NT2/D1 (cell line): ENCODE measurements at regions not wholly inside any gene's neighbourhood (a gene's known extent, or its start where the extent isn't known, plus 50 kb on each side); places are given as distances from the start of the nearest gene placed in this dataset.

Experiments used
- DNase-seq: peaks from one replicate; pipeline ENCODE4 v3.0.0-alpha.2; 2011; ENCODE audit warnings: low read depth, low spot score
- H3K27me3 ChIP-seq: 2 replicates; pipeline ENCODE4 v1.6.0; 2011; ENCODE audit warnings: mild to moderate bottlenecking; ENCODE audit not compliant: insufficient read length, insufficient read depth
- H3K36me3 ChIP-seq: 2 replicates; pipeline ENCODE4 v1.6.1; 2011; ENCODE audit warnings: mild to moderate bottlenecking, low read length, mixed read lengths; ENCODE audit not compliant: insufficient read depth, insufficient read length
- H3K4me1 ChIP-seq: 2 replicates; pipeline ENCODE4 v1.5.1; 2011; ENCODE audit not compliant: insufficient read depth, insufficient read length
- H3K4me3 ChIP-seq: 2 replicates; pipeline ENCODE4 v1.5.1; 2011; ENCODE audit warnings: low read depth; ENCODE audit not compliant: insufficient read length
- H3K9ac ChIP-seq: 2 replicates; pipeline ENCODE4 v1.6.0; 2011; ENCODE audit warnings: low read depth; ENCODE audit not compliant: insufficient read length
- H3K9me3 ChIP-seq: 2 replicates; pipeline ENCODE4 v1.5.1; 2011; ENCODE audit warnings: mild to moderate bottlenecking, low read length; ENCODE audit not compliant: insufficient read depth
- SUZ12 ChIP-seq: IDR thresholded peaks from 2 replicates; pipeline ENCODE4 v1.6.1; 2011; ENCODE audit not compliant: insufficient read length, insufficient read depth; ENCODE audit errors: extremely low read depth
- YY1 ChIP-seq: IDR thresholded peaks from 2 replicates; pipeline ENCODE4 v1.6.1; 2011; ENCODE audit not compliant: insufficient read length, insufficient read depth
- ZNF274 ChIP-seq: IDR thresholded peaks from 2 replicates; pipeline ENCODE4 v1.6.1; 2011; ENCODE audit warnings: mild to moderate bottlenecking, low read depth, low read length

- TF ChIP-seq YY1 (no peak), SUZ12 (no peak), ZNF274 (no peak)
- Histone ChIP-seq H3K9ac (no peak overlapping the region), H3K27me3 (no peaks in the 10 kb centered on the region), H3K9me3 (no peaks in the 10 kb centered on the region), H3K4me1 (no peaks in the 10 kb centered on the region), H3K36me3 (no peaks in the 10 kb centered on the region), H3K4me3 (no peak overlapping the region)
- DNase-seq: no peak
These were observed 132.4 kb upstream of the CHORDC1 start for GRCh38 chr11:90355200-90355599.

- H3K4me3 ChIP-seq: no peak overlapping the region
- H3K9ac ChIP-seq: no peak overlapping the region
- TF ChIP-seq ZNF274 (no peak), SUZ12 (no peak), YY1 (no peak)
- no peaks in the 10 kb centered on the region for H3K36me3 ChIP-seq
- no peaks in the 10 kb centered on the region for H3K9me3 ChIP-seq
- DNase-seq: no peak
- no peaks in the 10 kb centered on the region for H3K27me3 ChIP-seq
- H3K4me1 ChIP-seq: no peaks in the 10 kb centered on the region
These were observed 126.9 kb upstream of the CHORDC1 start for GRCh38 chr11:90349731-90350130.

GRCh38 chr11:90344546-90344945 lies 121.7 kb upstream of the CHORDC1 start:
- Histone ChIP-seq H3K9me3 (no peaks in the 10 kb centered on the region), H3K36me3 (no peaks in the 10 kb centered on the region), H3K27me3 (no peaks in the 10 kb centered on the region), H3K4me1 (no peaks in the 10 kb centered on the region), H3K4me3 (no peak overlapping the region), H3K9ac (no peak overlapping the region)
- TF ChIP-seq ZNF274 (no peak), SUZ12 (no peak), YY1 (no peak)
- no peak for DNase-seq

GRCh38 chr11:90343673-90344072 lies 120.8 kb upstream of the CHORDC1 start:
- H3K36me3 ChIP-seq: no peaks in the 10 kb centered on the region
- H3K4me3 ChIP-seq: no peak overlapping the region
- TF ChIP-seq ZNF274 (no peak), SUZ12 (no peak), YY1 (no peak)
- DNase-seq: no peak
- no peaks in the 10 kb centered on the region for H3K9me3 ChIP-seq
- no peak overlapping the region for H3K9ac ChIP-seq
- H3K27me3 ChIP-seq: no peaks in the 10 kb centered on the region
- no peaks in the 10 kb centered on the region for H3K4me1 ChIP-seq

GRCh38 chr11:90341986-90342385 lies 119.1 kb upstream of the CHORDC1 start:
- H3K9ac ChIP-seq: no peak overlapping the region
- no peaks in the 10 kb centered on the region for H3K4me1 ChIP-seq
- H3K27me3 ChIP-seq: no peaks in the 10 kb centered on the region
- no peaks in the 10 kb centered on the region for H3K36me3 ChIP-seq
- no peak overlapping the region for H3K4me3 ChIP-seq
- H3K9me3 ChIP-seq: no peaks in the 10 kb centered on the region
- no peak for DNase-seq
- TF ChIP-seq YY1 (no peak), ZNF274 (no peak), SUZ12 (no peak)

GRCh38 chr11:90332415-90332814 lies 109.6 kb upstream of the CHORDC1 start:
- H3K27me3 ChIP-seq: no peaks in the 10 kb centered on the region
- no peaks in the 10 kb centered on the region for H3K9me3 ChIP-seq
- no peak for DNase-seq
- no peaks in the 10 kb centered on the region for H3K36me3 ChIP-seq
- no peak overlapping the region for H3K9ac ChIP-seq
- TF ChIP-seq SUZ12 (no peak), ZNF274 (no peak), YY1 (no peak)
- H3K4me3 ChIP-seq: no peak overlapping the region
- no peaks in the 10 kb centered on the region for H3K4me1 ChIP-seq

GRCh38 chr11:90330632-90331031 lies 107.8 kb upstream of the CHORDC1 start:
- H3K9me3 ChIP-seq: no peaks in the 10 kb centered on the region
- H3K4me1 ChIP-seq: no peaks in the 10 kb centered on the region
- no peak overlapping the region for H3K4me3 ChIP-seq
- no peaks in the 10 kb centered on the region for H3K36me3 ChIP-seq
- H3K27me3 ChIP-seq: no peaks in the 10 kb centered on the region
- no peak for TF ChIP-seq SUZ12
- no peak for TF ChIP-seq YY1
- TF ChIP-seq ZNF274: no peak
- H3K9ac ChIP-seq: no peak overlapping the region
- no peak for DNase-seq

GRCh38 chr11:90329043-90329442 lies 106.2 kb upstream of the CHORDC1 start:
- H3K9ac ChIP-seq: no peak overlapping the region
- H3K27me3 ChIP-seq: no peaks in the 10 kb centered on the region
- TF ChIP-seq ZNF274 (no peak), SUZ12 (no peak), YY1 (no peak)
- no peaks in the 10 kb centered on the region for H3K9me3 ChIP-seq
- no peaks in the 10 kb centered on the region for H3K4me1 ChIP-seq
- no peak overlapping the region for H3K4me3 ChIP-seq
- no peak for DNase-seq
- no peaks in the 10 kb centered on the region for H3K36me3 ChIP-seq
